GM23248 (cell line): ENCODE measurements at regions not wholly inside any gene's neighbourhood (a gene's known extent, or its start where the extent isn't known, plus 50 kb on each side); places are given as distances from the start of the nearest gene placed in this dataset.
"Not testable (repeated sequence)": the region's sequence is repeated elsewhere in the genome, so short reads cannot be mapped to it uniquely, and the experiment has no call there.

Experiments used
- DNase-seq: peaks from one replicate; pipeline ENCODE4 v3.0.0-alpha.2; 2015
- H2AFZ ChIP-seq: fragments of 200-600 bp; sonication (generic); 2 replicates; pipeline ENCODE4 v1.6.1; 2016; ENCODE audit warnings: antibody characterized with exemption
- H3F3A ChIP-seq: fragments of 200-600 bp; sonication (generic); 2 replicates; pipeline ENCODE4 v1.6.1; 2016; ENCODE audit warnings: mild to moderate bottlenecking, antibody characterized with exemption, mixed run types; ENCODE audit not compliant: insufficient read depth
- H3K27ac ChIP-seq: fragments of 200-600 bp; sonication (generic); 2 replicates; pipeline ENCODE4 v1.5.1; 2016; ENCODE audit warnings: mild to moderate bottlenecking
- H3K27me3 ChIP-seq: fragments of 200-600 bp; sonication (generic); replicated peaks from 2 replicates; pipeline ENCODE4 v1.6.1; 2016; ENCODE audit warnings: mild to moderate bottlenecking; ENCODE audit not compliant: insufficient read depth
- H3K36me3 ChIP-seq: fragments of 200-600 bp; sonication (generic); 2 replicates; pipeline ENCODE4 v1.6.1; 2016; ENCODE audit warnings: low read depth, mild to moderate bottlenecking
- H3K4me1 ChIP-seq: fragments of 200-600 bp; sonication (generic); 2 replicates; pipeline ENCODE4 v1.6.1; 2016; ENCODE audit warnings: mild to moderate bottlenecking; ENCODE audit not compliant: insufficient read depth
- H3K4me2 ChIP-seq: fragments of 200-600 bp; sonication (generic); one replicate; pipeline ENCODE4 v1.6.1; 2016; ENCODE audit warnings: mild to moderate bottlenecking; ENCODE audit not compliant: unreplicated experiment
- H3K4me3 ChIP-seq: fragments of 200-600 bp; sonication (generic); 2 replicates; pipeline ENCODE4 v1.5.1; 2016; ENCODE audit warnings: mild to moderate bottlenecking
- H3K79me2 ChIP-seq: fragments of 200-600 bp; sonication (generic); 2 replicates; pipeline ENCODE4 v1.6.1; 2016; ENCODE audit warnings: mild to moderate bottlenecking; ENCODE audit not compliant: insufficient read depth
- H3K9ac ChIP-seq: fragments of 200-600 bp; sonication (generic); 2 replicates; pipeline ENCODE4 v1.6.1; 2016; ENCODE audit warnings: mild to moderate bottlenecking
- H3K9me2 ChIP-seq: fragments of 200-600 bp; sonication (generic); 2 replicates; pipeline ENCODE4 v1.6.1; 2016; ENCODE audit warnings: mixed run types, mild to moderate bottlenecking, moderate library complexity; ENCODE audit not compliant: insufficient read depth
- H3K9me3 ChIP-seq: fragments of 200-600 bp; sonication (generic); one replicate; pipeline ENCODE4 v1.6.1; 2017; ENCODE audit warnings: low read depth
- H4K20me1 ChIP-seq: fragments of 200-600 bp; sonication (generic); 2 replicates; pipeline ENCODE4 v1.6.0; 2016; ENCODE audit not compliant: insufficient read depth
- EZH2 ChIP-seq: fragments of 200-600 bp; sonication (generic); IDR thresholded peaks from 2 replicates; pipeline ENCODE4 v1.6.1; 2018; ENCODE audit warnings: antibody characterized with exemption, mild to moderate bottlenecking; ENCODE audit not compliant: insufficient read depth, poor library complexity, severe bottlenecking
- EZH2phosphoT487 ChIP-seq: fragments of 200-600 bp; sonication (generic); IDR thresholded peaks from 2 replicates; pipeline ENCODE4 v1.6.1; 2018; ENCODE audit warnings: antibody characterized with exemption, moderate library complexity, mild to moderate bottlenecking, low read depth; ENCODE audit not compliant: insufficient read depth
- WGBS, 2 experiments: methylation state at CpG; one replicate each; pipeline ENCODE4 v1.1.6; 2015 to 2017; ENCODE audit warnings: low lambda C conversion rate in 2 of 2, low coverage in 1 of 2; ENCODE audit errors: missing lambda C conversion rate in 2 of 2; 5-methylcytosine and 5-hydroxymethylcytosine counted together
- in situ Hi-C: fragments of 300-500 bp; cut with MboI; formaldehyde crosslinking; loops from 2 replicates; pipeline ENCODE4 v1.15.0; 2020

DNA sequence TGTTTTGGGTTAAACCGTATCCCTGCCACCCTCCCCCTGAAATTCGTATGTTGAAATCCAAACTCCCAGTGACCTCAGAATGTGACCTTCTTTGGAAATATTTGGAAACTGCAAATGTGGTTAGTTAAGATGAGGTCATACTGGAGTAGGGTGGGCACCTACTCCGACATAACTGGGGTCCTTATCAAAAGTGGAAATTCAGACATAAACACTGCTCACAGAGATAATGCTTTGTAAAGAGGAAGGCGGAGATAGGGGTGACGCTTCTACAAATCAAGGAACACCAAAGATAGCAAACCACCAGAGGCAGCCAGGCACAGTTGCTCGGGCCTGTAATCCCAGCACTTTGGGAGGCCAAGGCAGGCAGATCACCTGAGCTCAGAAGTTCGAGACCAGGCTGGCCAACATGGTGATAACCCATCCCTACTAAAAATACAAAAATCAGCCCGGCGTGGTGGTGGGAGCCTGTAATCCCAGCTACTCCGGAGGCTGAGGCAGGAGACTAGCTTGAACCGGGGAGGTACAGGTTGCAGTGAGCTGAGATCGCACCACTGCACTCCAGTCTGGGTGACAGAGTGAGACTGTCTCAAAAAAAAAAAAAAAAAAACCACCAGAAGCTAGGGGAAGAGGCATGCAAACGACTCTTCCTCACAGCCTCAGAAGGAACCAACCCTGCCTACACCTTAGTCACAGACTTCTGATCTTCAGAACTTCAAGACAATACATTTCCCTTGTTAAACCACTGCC, 51.1 kb upstream of the CHD2 start:
- H3K4me1 ChIP-seq = peaks cover 19% of the 10 kb centered on the region
- H3K4me2 ChIP-seq = no peak overlapping the region
- H3K27ac ChIP-seq = no peak overlapping the region
- H3K4me3 ChIP-seq = no peak overlapping the region
- WGBS, 2 experiments = 82 to 87% methylated on average over 13 of the region's 13 CpGs
- TF ChIP-seq EZH2 = no peak
- TF ChIP-seq EZH2phosphoT487 = no peak
- no peaks in the 10 kb centered on the region for H3K36me3 ChIP-seq
- H3K9me3 ChIP-seq = no peaks in the 10 kb centered on the region
- H3K9me2 ChIP-seq = no peaks in the 10 kb centered on the region
- DNase-seq = peak; percentile 33
- no peaks in the 10 kb centered on the region for H3K79me2 ChIP-seq
- H4K20me1 ChIP-seq = no peaks in the 10 kb centered on the region
- in situ Hi-C loops = no loop called here
- no peak overlapping the region for H2AFZ ChIP-seq
- no peak overlapping the region for H3K9ac ChIP-seq
- H3K27me3 ChIP-seq = no peaks in the 10 kb centered on the region
- H3F3A ChIP-seq = peaks cover 19% of the 10 kb centered on the region; the same call in 1 of the 2 replicates

DNA sequence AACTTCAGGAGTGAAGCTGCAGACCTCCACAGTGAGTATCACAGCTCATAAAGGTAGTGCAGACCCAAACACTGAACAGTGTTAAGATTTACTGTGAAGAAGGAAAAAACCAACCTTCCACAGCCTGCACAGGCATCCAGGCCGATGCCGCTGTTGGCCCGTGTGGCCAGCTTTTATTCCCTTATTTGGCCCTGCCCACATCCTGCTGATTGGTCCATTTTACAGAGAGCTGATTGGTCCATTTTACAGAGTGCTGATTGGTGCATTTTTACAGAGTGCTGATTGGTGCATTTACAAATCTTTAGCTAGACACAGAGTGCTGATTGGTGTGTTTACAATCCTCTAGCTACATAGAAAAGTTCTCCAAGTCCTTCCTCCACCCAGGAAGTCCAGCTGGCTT, 49.9 kb upstream of the CHD2 start:
- in situ Hi-C loops, H3K9ac ChIP-seq: not testable (repeated sequence)
- 69 to 72% methylated on average over 3 of the region's 3 CpGs for WGBS, 2 experiments

More for the DNA sequence above, 49.9 kb upstream of the CHD2 start:
- not testable (repeated sequence) for H3K4me2 ChIP-seq, H3K79me2 ChIP-seq, H3K9me3 ChIP-seq, H3K36me3 ChIP-seq, H3K4me3 ChIP-seq, DNase-seq, H4K20me1 ChIP-seq, H3K27ac ChIP-seq, H2AFZ ChIP-seq, H3K27me3 ChIP-seq, H3K9me2 ChIP-seq
- Histone ChIP-seq H3K4me1 (peaks cover 16% of the 10 kb centered on the region), H3F3A (peaks cover 17% of the 10 kb centered on the region; the same call in 1 of the 2 replicates)
